ENCODE measurements at regions not wholly inside any gene's neighbourhood (a gene's known extent, or its start where the extent isn't known, plus 50 kb on each side); places are given as distances from the start of the nearest gene placed in this dataset.

GRCh38 chr16:9599415-9600120 lies 508.1 kb downstream of the HAPSTR1 start (continued):
- TF ChIP-seq BRF2 (IDR thresholded peaks at IDR 0.05; ENCODE audit: borderline replicate concordance, insufficient read depth, insufficient read length) (no peak), ZNF174 (CRISPR knock-in tag; IDR thresholded peaks at IDR 0.05) (no peak), DEAF1 (CRISPR knock-in tag; IDR thresholded peaks at IDR 0.05) (no peak), XRCC5 (IDR thresholded peaks at IDR 0.05; ENCODE audit: low read depth, low read length) (no peak), EWSR1 (IDR thresholded peaks at IDR 0.05; ENCODE audit: borderline replicate concordance, low read depth, partially characterized antibody) (no peak), FOXP1 (CRISPR knock-in tag; IDR thresholded peaks at IDR 0.05) (no peak), MGA (IDR thresholded peaks at IDR 0.05) (peak; percentile 76), ZBTB49 (CRISPR knock-in tag; IDR thresholded peaks at IDR 0.05; ENCODE audit: borderline replicate concordance) (no peak), RB1 (IDR thresholded peaks at IDR 0.05; ENCODE audit: low read depth) (no peak)
